HEK293 (cell line): ENCODE measurements at regions not wholly inside any gene's neighbourhood (a gene's known extent, or its start where the extent isn't known, plus 50 kb on each side); places are given as distances from the start of the nearest gene placed in this dataset.

Source experiments
- CTCF ChIA-PET: fragments of 350-600 bp; formaldehyde crosslinking; extraction: SDS; loops from one replicate; lab custom pipeline; 2021; ENCODE audit warnings: antibody characterized with exemption; lab: Yijun Ruan, JAX
- POLR2A ChIA-PET: fragments of 300-600 bp; formaldehyde crosslinking; extraction: SDS; loops from one replicate; lab custom pipeline; 2020; ENCODE audit warnings: antibody characterized with exemption, inconsistent platforms; lab: Yijun Ruan, JAX
- H3K27ac ChIP-seq: fragments of 200-500 bp; sonication (Bioruptor generic); 2 replicates; pipeline ENCODE4 v1.5.1; 2014; ENCODE audit warnings: low read depth, low read length, control low read depth, inconsistent platforms; ENCODE audit errors: extremely low read depth
- H3K36me3 ChIP-seq, 2 experiments: fragments of 200-500 bp in 1 of 2; sonication (Bioruptor generic) in 1 of 2; 1 replicate in 1 of 2; 2 replicates in 1 of 2; pipeline ENCODE4 v1.5.1; 2014 to 2017; ENCODE audit warnings: inconsistent platforms in 2 of 2, low read length in 2 of 2; ENCODE audit not compliant: control insufficient read depth in 2 of 2, insufficient read depth in 1 of 2
- H3K4me1 ChIP-seq: fragments of 200-500 bp; sonication (Bioruptor generic); 2 replicates; pipeline ENCODE4 v1.5.1; 2014; ENCODE audit warnings: mild to moderate bottlenecking, low read length, inconsistent platforms; ENCODE audit not compliant: control insufficient read depth, insufficient read depth
- H3K4me3 ChIP-seq: 2 replicates; pipeline ENCODE4 v1.5.1; 2011; ENCODE audit warnings: low read depth, mild to moderate bottlenecking, control low read depth, low read length, moderate library complexity
- H3K9me3 ChIP-seq: fragments of 200-500 bp; sonication (Bioruptor generic); 2 replicates; pipeline ENCODE4 v1.5.1; 2014; ENCODE audit warnings: low read depth, low read length, inconsistent platforms; ENCODE audit not compliant: control insufficient read depth, insufficient read depth
- BCL11A ChIP-seq: fragments of 450-650 bp; formaldehyde crosslinking; IDR thresholded peaks from 2 replicates; pipeline ENCODE4 v1.5.1; 2016; ENCODE audit warnings: low read depth, missing biosample characterization, missing genetic modification characterization
- BCL11B ChIP-seq: fragments of 450-650 bp; formaldehyde crosslinking; IDR thresholded peaks from 2 replicates; pipeline ENCODE4 v1.5.1; 2016; ENCODE audit warnings: low read depth, missing biosample characterization, missing genetic modification characterization
- SALL2 ChIP-seq: fragments of 450-650 bp; formaldehyde crosslinking; IDR thresholded peaks from 2 replicates; pipeline ENCODE4 v1.5.0; 2017; ENCODE audit warnings: missing biosample characterization, mild to moderate bottlenecking, missing genetic modification characterization, borderline replicate concordance
- SETDB1 ChIP-seq: IDR thresholded peaks from one replicate; pipeline ENCODE4 v1.6.1; 2017; ENCODE audit warnings: mild to moderate bottlenecking, low read length, moderate library complexity, mixed read lengths; ENCODE audit not compliant: insufficient read length
- WT1 ChIP-seq: fragments of 450-650 bp; formaldehyde crosslinking; IDR thresholded peaks from 2 replicates; pipeline ENCODE4 v1.5.1; 2016; ENCODE audit warnings: missing biosample characterization, missing genetic modification characterization
- YY2 ChIP-seq: fragments of 450-650 bp; formaldehyde crosslinking; IDR thresholded peaks from 2 replicates; pipeline ENCODE4 v1.5.1; 2016; ENCODE audit warnings: missing biosample characterization, missing genetic modification characterization
- ZEB2 ChIP-seq: fragments of 450-650 bp; formaldehyde crosslinking; IDR thresholded peaks from 2 replicates; pipeline ENCODE4 v1.5.1; 2016; ENCODE audit warnings: missing biosample characterization, missing genetic modification characterization
- ZFP3 ChIP-seq: fragments of 450-650 bp; formaldehyde crosslinking; IDR thresholded peaks from 2 replicates; pipeline ENCODE4 v1.5.1; 2016; ENCODE audit warnings: low read depth, missing biosample characterization, missing genetic modification characterization
- ZFP69B ChIP-seq: fragments of 450-650 bp; formaldehyde crosslinking; IDR thresholded peaks from 2 replicates; pipeline ENCODE4 v1.5.1; 2016; ENCODE audit warnings: missing biosample characterization, missing genetic modification characterization
- ZNF10 ChIP-seq: fragments of 450-650 bp; formaldehyde crosslinking; IDR thresholded peaks from 2 replicates; pipeline ENCODE4 v1.5.1; 2017; ENCODE audit warnings: missing biosample characterization, missing genetic modification characterization
- ZNF114 ChIP-seq: fragments of 450-650 bp; formaldehyde crosslinking; IDR thresholded peaks from 2 replicates; pipeline ENCODE4 v1.5.0; 2017; ENCODE audit warnings: missing biosample characterization, missing genetic modification characterization
- ZNF132 ChIP-seq: fragments of 450-650 bp; formaldehyde crosslinking; IDR thresholded peaks from 2 replicates; pipeline ENCODE4 v1.5.1; 2017; ENCODE audit warnings: missing biosample characterization, missing genetic modification characterization, borderline replicate concordance
- ZNF16 ChIP-seq: fragments of 450-650 bp; formaldehyde crosslinking; IDR thresholded peaks from 2 replicates; pipeline ENCODE4 v1.5.1; 2016; ENCODE audit warnings: low read depth, missing biosample characterization, missing genetic modification characterization
- ZNF184 ChIP-seq: fragments of 450-650 bp; IDR thresholded peaks from 2 replicates; pipeline ENCODE4 v1.5.1; 2018; ENCODE audit warnings: missing biosample characterization, mild to moderate bottlenecking, missing genetic modification characterization
- ZNF248 ChIP-seq: fragments of 450-650 bp; formaldehyde crosslinking; IDR thresholded peaks from 2 replicates; pipeline ENCODE4 v1.5.1; 2017; ENCODE audit warnings: missing biosample characterization, missing genetic modification characterization
- ZNF266 ChIP-seq: fragments of 450-650 bp; formaldehyde crosslinking; IDR thresholded peaks from 2 replicates; pipeline ENCODE4 v1.5.1; 2016; ENCODE audit warnings: missing biosample characterization, missing genetic modification characterization, low read depth
- ZNF394 ChIP-seq: fragments of 450-650 bp; formaldehyde crosslinking; IDR thresholded peaks from 2 replicates; pipeline ENCODE4 v1.5.1; 2016; ENCODE audit warnings: missing biosample characterization, missing genetic modification characterization, mild to moderate bottlenecking, moderate library complexity, borderline replicate concordance
- ZNF48 ChIP-seq: fragments of 450-650 bp; formaldehyde crosslinking; IDR thresholded peaks from 2 replicates; pipeline ENCODE4 v1.5.1; 2016; ENCODE audit warnings: missing biosample characterization, missing genetic modification characterization
- ZNF596 ChIP-seq: fragments of 450-650 bp; IDR thresholded peaks from 2 replicates; pipeline ENCODE4 v1.5.0; 2018; ENCODE audit warnings: missing biosample characterization, mild to moderate bottlenecking, missing genetic modification characterization, moderate library complexity
- ZNF624 ChIP-seq: fragments of 450-650 bp; formaldehyde crosslinking; IDR thresholded peaks from 2 replicates; pipeline ENCODE4 v1.5.1; 2017; ENCODE audit warnings: missing biosample characterization, missing genetic modification characterization
- ZNF654 ChIP-seq: fragments of 450-650 bp; formaldehyde crosslinking; IDR thresholded peaks from 2 replicates; pipeline ENCODE4 v1.5.1; 2016; ENCODE audit warnings: low read depth, missing biosample characterization, missing genetic modification characterization
- ZNF670 ChIP-seq: fragments of 450-650 bp; formaldehyde crosslinking; IDR thresholded peaks from 2 replicates; pipeline ENCODE4 v1.5.1; 2016; ENCODE audit warnings: missing biosample characterization, missing genetic modification characterization, low read depth
- TF ChIP-seq, protein P1 (sequence below): fragments of 450-650 bp; formaldehyde crosslinking; IDR thresholded peaks from 2 replicates; pipeline ENCODE4 v1.5.0; 2017; ENCODE audit warnings: missing biosample characterization, missing genetic modification characterization, borderline replicate concordance
- TF ChIP-seq, protein P2 (sequence below): IDR thresholded peaks from 2 replicates; pipeline ENCODE4 v1.6.1; 2011; ENCODE audit warnings: mild to moderate bottlenecking, low read depth, low read length, borderline replicate concordance

DNA sequence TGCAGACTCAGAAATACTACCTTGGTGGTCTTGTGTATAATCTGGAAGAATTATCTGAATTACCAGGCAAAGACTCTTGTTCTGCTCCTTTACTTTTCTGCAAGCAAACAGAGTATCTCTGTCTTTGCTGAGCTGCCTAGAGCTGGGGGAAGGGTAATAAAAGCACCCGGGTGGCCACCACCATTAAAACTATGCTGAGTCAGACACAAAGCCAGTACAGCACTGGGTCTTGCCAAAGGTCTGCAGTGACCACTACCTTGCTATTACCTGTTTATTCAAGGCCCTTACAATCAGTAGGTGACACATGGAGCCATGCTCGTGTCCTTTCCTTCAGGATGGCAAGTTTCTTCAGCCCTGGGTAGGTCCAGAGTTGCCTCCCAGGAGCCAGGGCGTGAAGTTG lies 420.6 kb upstream of the CNTN5 start (continued):
- TF ChIP-seq ZNF184 (tag by site-specific recombination), result no peak
- no peak for TF ChIP-seq ZNF394 (tag by site-specific recombination)
- no peak for TF ChIP-seq ZNF654 (tag by site-specific recombination)
- TF ChIP-seq, protein P1, sequence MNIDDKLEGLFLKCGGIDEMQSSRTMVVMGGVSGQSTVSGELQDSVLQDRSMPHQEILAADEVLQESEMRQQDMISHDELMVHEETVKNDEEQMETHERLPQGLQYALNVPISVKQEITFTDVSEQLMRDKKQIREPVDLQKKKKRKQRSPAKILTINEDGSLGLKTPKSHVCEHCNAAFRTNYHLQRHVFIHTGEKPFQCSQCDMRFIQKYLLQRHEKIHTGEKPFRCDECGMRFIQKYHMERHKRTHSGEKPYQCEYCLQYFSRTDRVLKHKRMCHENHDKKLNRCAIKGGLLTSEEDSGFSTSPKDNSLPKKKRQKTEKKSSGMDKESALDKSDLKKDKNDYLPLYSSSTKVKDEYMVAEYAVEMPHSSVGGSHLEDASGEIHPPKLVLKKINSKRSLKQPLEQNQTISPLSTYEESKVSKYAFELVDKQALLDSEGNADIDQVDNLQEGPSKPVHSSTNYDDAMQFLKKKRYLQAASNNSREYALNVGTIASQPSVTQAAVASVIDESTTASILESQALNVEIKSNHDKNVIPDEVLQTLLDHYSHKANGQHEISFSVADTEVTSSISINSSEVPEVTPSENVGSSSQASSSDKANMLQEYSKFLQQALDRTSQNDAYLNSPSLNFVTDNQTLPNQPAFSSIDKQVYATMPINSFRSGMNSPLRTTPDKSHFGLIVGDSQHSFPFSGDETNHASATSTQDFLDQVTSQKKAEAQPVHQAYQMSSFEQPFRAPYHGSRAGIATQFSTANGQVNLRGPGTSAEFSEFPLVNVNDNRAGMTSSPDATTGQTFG (tag by site-specific recombination), result no peak
- TF ChIP-seq, all 188 proteins: peak for 0

DNA sequence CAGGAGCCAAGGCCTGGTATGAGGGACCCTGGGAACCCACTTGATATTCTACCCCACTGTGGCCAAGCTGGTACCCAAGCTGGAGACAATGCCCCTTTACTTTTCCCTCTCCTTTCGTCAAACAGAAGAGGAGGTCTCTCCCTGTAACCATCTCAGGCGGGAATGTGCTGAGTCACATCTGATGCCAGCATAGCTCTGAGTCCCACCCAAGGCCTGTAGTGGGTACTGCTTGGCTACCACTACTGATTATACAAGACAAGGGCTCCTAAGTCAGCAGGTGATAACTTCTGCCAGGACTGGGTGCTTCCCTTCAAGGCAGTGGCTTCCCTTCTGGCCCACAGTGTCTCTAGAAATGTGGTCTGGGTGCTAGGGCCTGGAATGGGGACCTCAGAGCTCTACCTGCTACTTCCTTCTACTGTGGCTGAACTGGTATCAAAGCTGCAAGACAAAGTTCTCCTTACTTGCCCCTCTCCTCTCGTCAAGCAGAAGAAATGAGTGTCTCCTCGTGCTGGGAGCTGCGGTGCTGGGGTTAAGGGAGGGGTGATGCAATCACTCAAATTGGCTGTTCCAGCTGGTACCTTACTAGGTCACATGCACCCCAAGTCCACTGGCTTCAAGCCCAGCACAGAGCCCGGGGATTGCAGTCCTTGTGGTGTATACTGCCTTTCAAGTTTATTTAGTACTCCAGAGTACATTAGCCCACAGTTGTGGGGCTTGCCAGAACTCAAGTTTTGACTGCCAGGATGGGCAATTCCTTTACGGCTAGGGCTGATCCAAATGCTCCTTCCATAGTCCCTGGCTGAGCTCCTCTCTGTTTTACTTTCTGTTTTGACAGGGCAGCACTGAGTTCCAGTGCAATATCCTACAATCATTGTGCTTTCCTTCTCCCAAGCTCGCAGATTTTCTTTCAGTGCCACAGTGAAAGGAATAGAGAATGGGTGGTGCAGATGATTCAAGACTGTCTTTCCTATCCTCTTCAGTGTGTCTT lies 419.7 kb upstream of the CNTN5 start:
- no peaks in the 10 kb centered on the region for H3K36me3 ChIP-seq
- H3K27ac ChIP-seq, result no peak overlapping the region
- TF ChIP-seq ZNF266 (tag by site-specific recombination), result no peak
- TF ChIP-seq ZNF596 (tag by site-specific recombination), result no peak
- no peak for TF ChIP-seq ZNF10
- no peak for TF ChIP-seq YY2 (tag by site-specific recombination)
- no peak for TF ChIP-seq WT1 (tag by site-specific recombination)
- TF ChIP-seq ZNF248 (tag by site-specific recombination), result no peak
- TF ChIP-seq ZFP69B (tag by site-specific recombination), result no peak
- no peak for TF ChIP-seq ZNF114 (tag by site-specific recombination)
- no peak for TF ChIP-seq ZNF16 (tag by site-specific recombination)
- no peak for TF ChIP-seq BCL11B (tag by site-specific recombination)
- no peak for TF ChIP-seq ZNF132 (tag by site-specific recombination)
- TF ChIP-seq ZNF624 (tag by site-specific recombination), result no peak
- no peak for TF ChIP-seq SETDB1
- no peak for TF ChIP-seq ZNF48 (tag by site-specific recombination)
- no peak for TF ChIP-seq ZNF670
- no peak for TF ChIP-seq BCL11A (tag by site-specific recombination)
- H3K4me3 ChIP-seq, result no peak overlapping the region
- H3K9me3 ChIP-seq, result no peaks in the 10 kb centered on the region
- ChIA-PET POLR2A (no interaction called here), CTCF (no interaction called here)
- no peaks in the 10 kb centered on the region for H3K4me1 ChIP-seq

DNA sequence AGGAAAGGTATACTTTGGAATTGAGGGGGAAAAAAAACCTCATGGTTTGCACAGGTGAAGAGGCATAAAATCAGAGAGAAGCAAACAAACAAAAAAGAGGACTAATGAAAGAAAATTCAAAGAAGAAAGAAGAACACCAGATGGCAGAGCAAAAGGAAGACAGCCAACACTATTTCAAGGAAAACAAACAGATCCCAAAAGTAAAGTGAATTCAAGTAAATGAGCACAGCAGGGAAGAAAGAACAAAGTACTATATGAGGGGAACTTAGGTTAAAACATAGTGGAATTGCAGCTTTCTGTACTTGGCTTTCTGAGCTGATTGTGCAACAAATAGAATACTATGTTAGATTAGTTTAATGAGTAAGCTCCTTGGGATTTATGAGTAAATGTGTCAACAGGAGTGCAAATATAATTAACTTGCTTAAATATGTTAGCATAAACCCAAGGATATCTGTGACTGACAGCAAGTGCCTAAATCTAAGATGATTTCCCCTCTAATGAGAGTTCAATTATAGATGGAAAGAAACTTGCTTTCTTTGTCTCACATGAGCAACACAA lies 404.6 kb upstream of the CNTN5 start:
- Histone ChIP-seq H3K27ac (no peak overlapping the region), H3K36me3 (no peaks in the 10 kb centered on the region), H3K4me3 (no peak overlapping the region), H3K4me1 (no peaks in the 10 kb centered on the region), H3K9me3 (no peaks in the 10 kb centered on the region)
- ChIA-PET POLR2A (no interaction called here), CTCF (no interaction called here)
- TF ChIP-seq ZEB2 (tag by site-specific recombination), result no peak
- TF ChIP-seq, protein P2, sequence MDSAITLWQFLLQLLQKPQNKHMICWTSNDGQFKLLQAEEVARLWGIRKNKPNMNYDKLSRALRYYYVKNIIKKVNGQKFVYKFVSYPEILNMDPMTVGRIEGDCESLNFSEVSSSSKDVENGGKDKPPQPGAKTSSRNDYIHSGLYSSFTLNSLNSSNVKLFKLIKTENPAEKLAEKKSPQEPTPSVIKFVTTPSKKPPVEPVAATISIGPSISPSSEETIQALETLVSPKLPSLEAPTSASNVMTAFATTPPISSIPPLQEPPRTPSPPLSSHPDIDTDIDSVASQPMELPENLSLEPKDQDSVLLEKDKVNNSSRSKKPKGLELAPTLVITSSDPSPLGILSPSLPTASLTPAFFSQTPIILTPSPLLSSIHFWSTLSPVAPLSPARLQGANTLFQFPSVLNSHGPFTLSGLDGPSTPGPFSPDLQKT, result no peak
- TF ChIP-seq SALL2 (tag by site-specific recombination), result no peak
- no peak for TF ChIP-seq ZFP3 (tag by site-specific recombination)
